HG03571 (cell line): ENCODE measurements at regions not wholly inside any gene's neighbourhood (a gene's known extent, or its start where the extent isn't known, plus 50 kb on each side); places are given as distances from the start of the nearest gene placed in this dataset.
A peak's percentile ranks its signal among the peaks of the same experiment; 100 is the strongest.

ENCODE experiments used
- ATAC-seq: cut with Tn5 transposase; IDR thresholded peaks from one replicate; pipeline ENCODE4 v1.9.1; 2021; ENCODE audit not compliant: unreplicated experiment

DNA sequence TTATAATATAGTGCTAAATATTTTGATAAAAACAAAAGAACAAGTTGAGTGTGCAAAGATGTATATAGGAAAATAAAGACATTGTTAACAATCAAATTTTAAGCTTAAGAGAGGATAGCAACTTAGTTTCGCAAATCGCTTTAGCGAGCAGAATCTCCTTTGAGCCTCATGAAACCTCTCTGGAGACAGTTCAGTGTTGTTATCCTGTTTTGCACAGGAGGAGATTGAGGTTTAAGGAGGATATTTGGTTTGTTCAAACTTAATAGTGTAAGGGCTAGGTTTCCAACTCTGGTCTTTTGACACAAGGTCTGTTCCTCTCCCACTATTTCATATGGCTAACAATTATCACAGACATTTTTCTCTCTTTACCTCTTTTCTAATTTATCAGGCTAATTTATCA lies 1848.5 kb upstream of the TENM3 start:
- no peak for ATAC-seq

DNA sequence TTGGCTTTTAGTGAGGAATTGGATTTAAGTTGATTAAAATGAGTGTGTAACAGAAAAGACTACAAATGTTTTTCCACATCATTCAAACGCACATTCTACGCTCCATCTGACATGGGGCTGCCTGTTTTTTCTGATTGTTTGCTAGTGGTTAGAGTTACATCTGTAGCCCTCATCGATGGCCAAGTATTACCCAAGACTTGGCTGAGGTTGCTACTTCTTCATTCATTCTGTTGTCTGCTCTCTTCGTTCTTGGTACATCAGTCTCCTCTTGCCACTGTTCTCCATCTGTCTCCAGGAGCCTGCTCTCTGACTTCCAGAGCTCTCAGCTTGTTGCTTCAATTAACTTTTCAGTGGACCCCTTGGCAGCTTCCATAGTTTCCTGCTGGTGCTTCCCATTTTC lies 1844.6 kb upstream of the TENM3 start:
- no peak for ATAC-seq

DNA sequence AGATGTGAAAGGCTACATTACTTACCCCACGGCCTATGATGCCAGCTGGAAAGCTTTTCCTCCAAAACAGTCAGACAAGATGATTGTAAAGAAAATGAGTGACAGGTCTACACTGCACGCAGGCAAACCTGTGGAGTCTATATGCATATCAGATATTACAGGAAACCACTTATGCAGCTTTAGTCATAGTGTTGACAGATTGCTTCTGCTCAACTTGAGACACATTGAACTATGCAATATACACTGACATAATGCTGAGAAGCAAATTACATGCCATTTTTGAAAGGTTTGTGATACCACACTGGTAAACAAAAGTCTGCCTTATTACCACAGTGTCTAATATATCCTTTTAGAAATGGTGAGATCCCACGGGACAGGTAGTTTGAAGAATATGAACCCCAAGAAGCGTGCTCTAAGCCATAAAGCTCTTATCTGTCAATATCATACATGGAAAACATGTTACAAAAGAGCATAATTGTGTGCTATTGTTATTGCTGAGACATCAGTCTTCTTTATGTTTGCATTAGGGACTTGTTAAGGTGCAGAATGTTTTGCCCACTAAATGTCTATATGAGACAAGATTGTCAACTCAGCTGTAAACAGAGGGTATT lies 1835.8 kb upstream of the TENM3 start:
- ATAC-seq, result no peak

DNA sequence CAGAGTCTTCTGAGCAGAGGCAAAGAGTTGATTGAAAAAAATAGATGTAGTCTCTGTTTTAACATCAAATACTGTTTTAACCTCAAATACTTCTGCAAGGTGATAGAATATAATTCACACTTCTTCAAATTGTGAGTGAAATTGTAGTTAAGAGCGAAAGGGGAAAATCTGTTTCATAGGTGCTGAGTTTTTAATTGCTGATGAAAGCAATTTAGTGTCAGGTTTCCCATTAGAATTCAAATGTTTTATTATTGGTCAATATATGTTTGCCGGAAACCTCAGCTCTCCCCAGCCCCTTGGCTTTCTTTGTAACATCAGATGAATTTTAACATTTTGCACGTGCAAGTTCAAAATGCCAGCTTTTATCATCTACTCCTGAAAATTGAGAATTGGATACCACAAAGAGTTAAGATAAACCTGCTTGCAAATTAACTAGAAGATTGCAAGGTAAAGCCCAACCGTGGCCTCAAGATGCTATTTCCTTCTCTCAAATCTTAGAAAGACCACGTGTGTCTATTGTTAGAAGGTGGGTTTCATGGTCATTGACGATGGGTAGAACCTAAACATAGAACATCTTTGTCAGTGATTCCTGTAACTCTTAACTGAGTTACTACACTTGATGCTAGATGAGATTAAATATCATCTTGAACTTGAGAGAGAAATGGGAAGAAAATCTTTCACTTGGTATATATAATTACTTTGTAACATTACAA lies 1824.2 kb upstream of the TENM3 start:
- no peak for ATAC-seq

DNA sequence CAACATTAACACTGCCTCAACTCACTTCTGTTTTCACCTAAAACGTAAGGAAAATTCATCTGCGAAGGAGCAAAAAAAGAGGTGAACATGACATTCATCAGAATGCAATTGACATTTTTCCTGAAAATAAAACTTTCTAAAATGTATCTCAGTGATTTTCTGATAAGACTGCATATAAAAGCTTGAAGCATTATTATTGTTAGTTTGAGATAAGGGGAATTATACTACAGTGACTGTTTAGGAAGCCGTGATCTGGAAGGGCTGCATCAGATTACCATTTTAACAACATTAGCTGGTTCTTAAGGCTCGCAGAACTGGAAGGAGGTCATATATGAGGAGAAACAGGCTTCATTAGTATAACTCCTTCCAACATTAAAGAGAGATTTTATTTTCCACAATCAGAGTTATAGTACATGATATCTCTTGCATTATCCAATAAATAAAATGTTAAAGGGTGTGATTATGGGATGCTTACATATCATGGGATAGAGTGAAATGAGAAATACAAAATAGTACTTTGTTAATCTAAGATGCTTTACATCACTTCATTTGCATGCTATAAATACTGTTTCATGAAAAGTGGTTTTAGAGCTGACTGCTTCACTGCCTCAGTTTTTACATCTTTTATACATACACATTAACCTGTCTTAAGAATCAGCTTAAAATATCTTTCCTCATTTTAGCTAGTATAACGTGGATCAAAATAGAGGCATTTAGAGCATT lies 1820.1 kb upstream of the TENM3 start:
- ATAC-seq, result no peak

DNA sequence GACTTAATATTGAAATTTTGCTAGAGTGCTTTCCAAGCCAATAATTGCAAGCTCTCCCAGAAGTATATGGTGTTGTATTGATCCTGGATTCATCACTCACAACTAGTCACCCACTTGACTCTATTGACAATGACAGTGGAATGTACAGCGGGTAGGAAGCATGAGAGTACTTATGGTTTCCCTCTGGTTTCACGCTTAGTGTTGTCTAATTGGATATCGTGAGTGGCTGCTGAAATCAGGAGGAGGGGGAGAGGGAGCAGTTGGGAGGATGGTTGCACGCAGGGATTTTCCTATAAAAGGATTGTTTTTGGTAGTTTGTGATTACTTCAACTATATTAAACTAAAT lies 1819.5 kb upstream of the TENM3 start:
- ATAC-seq, result no peak

DNA sequence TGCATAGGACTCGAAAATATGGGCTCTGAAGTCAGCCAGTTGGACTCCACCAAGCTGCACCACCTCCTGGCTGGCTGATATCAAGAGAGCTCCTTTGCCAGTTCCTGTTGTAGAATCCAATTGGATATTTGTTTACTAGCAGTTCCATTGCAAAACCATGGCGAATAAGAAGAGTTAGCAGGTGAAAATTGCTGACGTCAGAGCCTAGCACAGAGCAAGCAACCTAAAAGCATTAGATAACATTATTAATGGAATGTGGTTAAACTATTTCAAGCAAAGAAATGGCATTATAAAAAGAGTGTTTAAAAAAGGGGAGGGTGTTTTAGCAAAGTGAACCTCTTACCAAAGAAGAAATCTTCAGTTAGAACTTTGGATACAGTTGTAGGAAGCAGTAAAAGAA lies 1816.3 kb upstream of the TENM3 start:
- ATAC-seq, result no peak

DNA sequence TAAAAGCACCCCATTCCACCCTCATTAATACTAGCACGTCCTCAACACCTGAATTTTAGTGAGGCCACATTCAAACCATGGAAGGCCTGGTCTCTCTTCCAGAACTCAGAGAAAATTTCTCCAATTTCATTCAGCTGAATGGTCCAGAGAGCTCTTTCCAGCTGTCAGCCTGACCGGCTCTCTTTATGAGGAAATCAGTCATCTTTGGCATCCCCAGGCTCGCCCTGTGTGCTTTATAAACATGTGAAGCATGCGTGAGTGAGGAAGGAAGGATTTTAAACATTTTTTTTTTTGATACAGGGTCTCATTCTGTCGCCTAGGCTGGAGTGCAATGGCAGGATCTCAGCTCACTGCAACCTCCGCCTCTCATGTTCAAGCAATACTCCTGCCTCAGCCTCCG lies 1812.9 kb upstream of the TENM3 start:
- no peak for ATAC-seq

DNA sequence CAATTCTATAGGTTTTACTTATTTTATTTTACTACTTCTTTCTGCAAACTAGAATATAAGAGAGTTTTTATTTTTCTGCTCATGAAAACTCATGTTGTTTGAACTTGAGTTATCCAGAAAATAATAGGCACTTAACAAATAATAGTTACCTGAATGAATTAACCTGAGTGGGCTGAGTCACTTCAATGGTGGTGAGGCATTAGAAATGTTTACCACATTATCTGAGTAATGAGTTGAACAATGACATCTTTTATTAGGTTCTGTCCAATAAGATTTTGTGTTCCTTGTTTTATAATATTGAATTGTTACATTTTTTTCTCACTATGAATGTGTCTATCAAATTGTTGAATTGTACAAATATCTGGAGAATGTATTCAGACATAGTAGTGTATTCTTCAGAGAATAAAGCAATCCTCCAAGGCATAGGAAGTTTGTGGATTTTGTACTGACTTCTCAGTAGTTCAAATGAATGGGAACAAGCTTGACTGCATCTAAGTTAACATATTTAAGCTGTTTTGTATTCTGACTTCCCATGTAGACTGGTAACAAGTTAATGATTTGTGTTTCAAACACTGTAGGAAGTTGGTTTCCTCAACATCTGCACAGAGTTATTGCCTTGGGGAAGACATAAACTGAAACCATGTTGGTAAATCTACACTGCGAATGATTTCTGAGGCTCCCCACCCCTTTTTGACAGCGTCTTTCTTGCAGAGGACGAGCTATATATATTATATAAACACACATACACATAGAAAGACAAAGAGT lies 1808.9 kb upstream of the TENM3 start:
- peak; percentile 92 for ATAC-seq

DNA sequence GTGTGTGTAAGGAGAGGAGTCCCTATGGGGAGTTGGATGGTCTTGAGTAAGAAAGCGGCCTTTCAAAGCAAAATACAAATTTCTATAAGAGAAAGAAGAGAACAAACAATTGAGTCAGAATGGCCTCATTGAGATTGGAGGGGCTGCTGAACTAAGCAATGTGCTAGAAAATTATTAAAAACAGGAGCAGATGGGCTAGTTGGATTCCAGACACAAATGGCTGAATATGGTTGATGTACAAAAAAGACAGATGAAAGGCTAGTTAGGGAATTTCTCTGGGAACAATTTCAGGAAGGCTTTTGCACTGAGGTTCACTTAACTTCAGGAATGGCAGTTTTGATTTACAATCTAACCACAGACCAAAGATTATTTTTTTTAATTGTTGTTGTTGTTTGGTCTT lies 1806.8 kb upstream of the TENM3 start:
- no peak for ATAC-seq

DNA sequence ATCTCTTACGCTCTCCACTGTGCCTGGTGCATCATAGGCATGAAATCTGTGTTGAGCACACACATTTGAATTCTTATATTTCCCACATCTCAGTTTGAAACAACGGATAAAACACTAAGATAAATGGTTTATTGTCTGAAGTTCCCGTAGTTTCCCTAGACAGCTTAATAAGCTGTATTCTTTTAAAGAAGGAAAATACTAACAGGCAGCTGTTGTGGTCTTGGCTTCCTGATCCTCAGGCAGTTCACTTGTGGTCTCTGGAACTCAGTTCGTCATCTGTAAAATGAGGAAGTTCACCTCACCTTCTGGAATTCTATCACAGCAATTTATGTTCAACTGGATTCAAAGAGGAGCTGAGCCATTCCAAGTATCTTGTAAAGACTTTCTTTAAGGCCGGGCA lies 1805.6 kb upstream of the TENM3 start:
- ATAC-seq, result no peak

DNA sequence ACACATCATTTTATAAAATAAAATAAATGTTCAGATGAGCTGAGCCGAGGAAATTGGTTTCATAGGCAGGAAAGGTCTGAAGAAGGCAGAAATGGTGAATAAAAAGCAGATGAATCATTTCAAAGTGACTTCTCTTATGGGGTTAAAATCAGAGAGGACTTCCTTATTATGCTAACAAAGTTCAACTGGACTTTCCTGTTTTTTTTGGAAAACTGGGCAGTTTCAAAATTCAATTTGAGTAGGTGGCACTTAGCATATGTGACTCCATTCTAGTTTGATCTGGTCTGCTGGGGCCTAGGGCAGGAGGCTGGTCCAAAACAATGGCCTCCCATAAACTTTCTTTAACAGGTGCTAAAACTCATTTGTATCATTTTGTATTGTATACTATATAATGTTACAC lies 1794.9 kb upstream of the TENM3 start:
- ATAC-seq, result no peak

DNA sequence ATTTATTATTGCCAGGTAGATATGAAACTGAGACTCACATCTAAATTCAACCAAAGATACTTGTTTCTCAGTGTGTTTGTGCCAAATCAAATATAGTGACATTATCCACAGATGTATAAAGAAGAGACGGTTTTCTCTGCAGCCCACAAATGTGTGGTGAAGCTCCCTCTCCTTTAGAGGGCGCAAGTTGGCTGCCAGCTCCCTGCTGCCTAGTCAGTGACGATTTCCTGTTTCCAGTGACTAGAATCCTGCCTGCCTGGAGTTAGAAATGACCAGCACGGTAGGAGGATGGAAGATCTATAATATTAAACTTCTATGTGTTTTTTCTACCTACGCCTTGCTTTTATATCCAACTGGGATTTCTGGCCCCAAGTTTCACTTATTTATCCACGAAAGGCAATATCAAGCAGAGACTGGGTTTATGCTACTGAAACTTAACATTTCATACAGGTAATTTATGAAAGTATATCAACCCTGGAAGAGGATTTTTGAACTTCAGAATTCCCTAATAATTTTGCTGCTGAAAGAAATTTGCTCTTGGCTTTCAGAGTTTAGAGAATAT lies 1793.7 kb upstream of the TENM3 start:
- ATAC-seq, result peak; percentile 61

DNA sequence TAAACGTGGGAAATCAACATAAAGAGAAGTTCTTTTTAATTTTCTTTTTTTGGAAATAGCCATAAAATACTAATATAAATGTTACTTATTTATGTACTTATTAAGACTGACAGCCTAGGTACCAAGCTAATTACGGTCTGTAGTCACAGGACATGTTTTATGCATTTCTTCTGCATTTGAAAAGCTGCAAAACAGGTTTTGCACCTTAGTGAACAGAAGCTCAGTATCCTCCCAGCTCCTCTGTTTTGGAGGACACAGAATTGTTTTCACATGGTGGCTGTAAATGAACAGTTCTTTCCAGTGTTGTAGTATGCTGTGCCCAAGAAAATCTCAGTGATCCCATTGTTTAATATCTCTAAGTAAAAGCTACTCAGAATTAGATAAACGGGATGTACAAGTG lies 1788.0 kb upstream of the TENM3 start:
- no peak for ATAC-seq

DNA sequence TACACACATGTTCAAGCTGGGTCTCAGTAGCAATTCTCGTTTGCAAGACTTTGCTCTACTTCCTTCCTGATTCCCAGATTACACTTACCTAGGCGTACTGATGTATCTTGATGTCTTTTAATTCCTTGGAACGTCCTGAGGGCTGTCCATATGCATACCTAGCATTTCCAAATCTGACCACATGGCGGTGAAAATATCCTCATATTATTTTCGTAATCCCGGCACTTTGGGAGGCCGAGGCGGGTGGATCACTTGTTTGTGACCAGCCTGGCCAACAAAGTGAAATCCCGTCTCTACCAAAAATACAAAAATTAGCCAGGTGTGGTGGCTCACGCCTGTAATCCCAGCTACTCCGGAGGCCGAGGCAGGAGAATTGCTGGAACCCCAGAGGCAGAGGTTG lies 1786.3 kb upstream of the TENM3 start:
- ATAC-seq, result no peak

DNA sequence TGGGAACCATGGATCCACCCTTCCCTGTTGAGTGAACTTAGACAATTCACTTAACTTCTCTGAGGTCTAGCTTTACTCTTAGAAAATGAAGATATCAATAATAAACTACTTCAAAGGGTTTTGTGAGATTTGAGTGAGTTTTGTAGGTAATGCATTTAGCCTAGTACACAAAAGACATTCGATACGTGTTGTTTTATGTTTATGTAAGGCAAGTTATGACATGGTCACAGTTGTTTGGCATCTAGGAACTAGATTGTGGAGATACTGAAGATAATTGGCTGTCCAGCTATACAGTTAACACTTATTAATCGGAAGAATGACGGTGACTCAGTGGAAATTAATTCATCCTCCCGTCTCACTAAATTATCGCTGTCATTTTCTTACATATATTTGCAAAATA lies 1781.1 kb upstream of the TENM3 start:
- ATAC-seq, result no peak

DNA sequence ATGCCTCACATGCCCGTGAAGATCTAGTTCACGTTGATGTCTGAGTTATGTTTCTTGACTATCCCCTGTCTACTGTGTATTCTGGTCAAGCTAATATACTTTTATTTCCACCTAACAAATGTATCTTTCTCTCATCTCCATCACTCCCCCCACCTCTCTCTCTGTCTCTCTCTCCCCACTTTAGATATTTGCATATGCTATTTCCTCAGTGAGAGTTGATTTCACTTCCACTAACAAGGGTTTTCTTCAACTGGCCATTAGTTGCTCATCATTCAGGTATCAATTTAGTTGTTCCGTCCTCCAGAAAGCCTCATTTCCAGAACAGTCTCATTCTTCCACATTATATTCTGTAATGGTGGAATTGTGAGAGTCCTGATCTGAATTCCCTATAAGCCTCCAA lies 1777.8 kb upstream of the TENM3 start:
- ATAC-seq, result no peak

DNA sequence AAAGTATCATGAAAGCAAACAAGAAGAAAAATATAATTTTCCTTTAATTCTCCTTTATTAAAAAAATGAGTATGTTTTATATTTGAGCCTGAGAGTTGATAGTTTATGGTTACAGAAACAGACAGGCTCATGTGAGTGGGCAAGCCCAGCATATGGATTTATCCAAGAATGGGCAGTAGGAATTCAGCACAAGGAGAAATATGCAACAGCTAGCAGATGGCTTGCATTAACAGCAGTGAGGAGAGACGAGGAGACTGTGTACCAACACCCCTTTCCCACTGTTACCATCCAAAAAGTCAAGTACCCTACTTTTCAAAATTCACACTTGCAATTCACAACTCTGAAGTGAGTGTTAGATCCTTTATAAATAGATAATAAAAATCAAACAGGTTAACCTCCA lies 1760.2 kb upstream of the TENM3 start:
- ATAC-seq, result no peak

DNA sequence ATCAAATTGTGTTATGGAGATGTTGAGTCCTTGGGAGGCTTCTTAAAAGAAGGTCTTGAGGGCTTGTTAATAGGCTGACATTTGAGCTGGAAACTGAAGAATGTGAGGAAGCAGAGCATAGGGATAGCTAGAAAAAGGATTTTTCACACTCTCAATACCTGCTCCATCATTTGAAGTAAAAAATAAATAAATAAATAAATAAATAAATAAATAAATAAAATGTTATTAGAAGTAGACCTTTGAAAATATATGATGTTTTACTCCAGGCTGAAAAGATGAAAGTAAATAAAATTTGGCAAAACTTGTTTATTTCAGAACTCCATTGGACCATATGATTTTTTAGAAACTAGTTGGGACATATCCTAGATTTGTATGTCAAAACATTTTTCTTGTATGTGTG lies 1757.8 kb upstream of the TENM3 start:
- ATAC-seq, result no peak

DNA sequence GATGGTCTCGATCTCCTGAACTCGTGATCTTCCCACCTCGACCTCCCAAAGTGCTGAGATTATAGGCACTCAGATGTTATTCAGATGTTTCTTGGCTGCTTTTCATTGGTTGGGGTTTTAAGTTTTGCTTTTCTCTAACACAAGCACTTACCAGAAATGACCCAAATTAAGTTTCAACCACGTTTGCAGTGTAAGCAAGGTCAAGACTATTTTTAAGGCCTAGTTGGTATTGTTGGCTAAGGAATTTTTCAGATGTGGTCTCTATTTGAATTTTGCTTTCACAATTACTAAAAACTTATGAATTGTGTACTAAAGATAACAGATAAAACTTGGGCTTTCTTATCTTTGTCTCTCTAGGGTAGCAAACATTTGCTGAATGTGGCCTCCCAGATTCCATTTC lies 1756.9 kb upstream of the TENM3 start:
- ATAC-seq, result no peak

DNA sequence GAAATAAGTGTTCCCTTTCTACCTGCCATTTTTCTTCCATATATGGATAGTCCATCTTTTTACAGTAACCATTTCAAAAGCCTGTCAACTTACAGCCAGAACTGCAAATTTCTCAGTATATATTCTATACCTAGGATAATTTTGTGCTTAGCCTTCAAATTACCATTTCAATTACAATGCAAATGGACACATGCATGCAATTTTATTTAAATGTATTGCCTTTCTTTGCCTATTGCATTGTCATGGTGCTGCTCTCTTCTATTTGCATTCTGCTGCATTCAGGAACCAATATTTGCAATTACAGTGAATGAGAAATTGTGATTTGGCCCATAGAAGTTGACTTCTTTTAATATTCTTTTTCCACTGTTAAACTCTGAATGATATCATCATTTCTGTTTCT lies 1753.4 kb upstream of the TENM3 start:
- ATAC-seq, result no peak

DNA sequence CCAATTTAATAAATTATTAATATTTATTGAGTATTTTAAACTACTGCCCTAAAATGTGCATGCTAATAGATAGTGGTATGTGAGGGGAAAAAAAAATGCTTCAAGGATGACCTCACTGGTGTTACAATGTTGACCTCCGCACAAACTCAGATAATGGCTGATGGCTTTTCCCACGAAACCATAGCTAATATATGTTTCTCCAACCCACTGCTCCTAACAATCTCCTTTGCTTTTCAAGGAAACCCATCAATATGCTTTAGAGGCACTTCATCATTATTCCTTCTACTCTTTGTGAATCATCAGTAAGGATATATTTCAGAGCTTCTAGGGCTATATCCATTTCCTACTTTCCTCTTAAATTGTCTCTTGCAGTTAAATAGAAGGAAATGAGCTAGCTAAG lies 1752.0 kb upstream of the TENM3 start:
- no peak for ATAC-seq
